Epithelial cell of esophagus (primary cell): ENCODE measurements at regions not wholly inside any gene's neighbourhood (a gene's known extent, or its start where the extent isn't known, plus 50 kb on each side); places are given as distances from the start of the nearest gene placed in this dataset.
A peak's percentile ranks its signal among the peaks of the same experiment; 100 is the strongest.
"Not testable (repeated sequence)": the region's sequence is repeated elsewhere in the genome, so short reads cannot be mapped to it uniquely, and the experiment has no call there.

ENCODE experiments used
- DNase-seq: peaks from one replicate; pipeline ENCODE4 v3.0.0; 2010; ENCODE audit warnings: low read depth
- H3K4me3 ChIP-seq: 2 replicates; pipeline ENCODE4 v1.5.1; 2011; ENCODE audit warnings: mild to moderate bottlenecking, low read length, control low read depth
- TF ChIP-seq, protein P1 (sequence below): IDR thresholded peaks from 2 replicates; pipeline ENCODE4 v1.5.1; 2011; ENCODE audit warnings: low read depth, mild to moderate bottlenecking, low read length, control low read depth, inconsistent platforms; ENCODE audit not compliant: insufficient read depth; ENCODE audit errors: missing control alignments

- no peak for DNase-seq
- TF ChIP-seq, protein P1, sequence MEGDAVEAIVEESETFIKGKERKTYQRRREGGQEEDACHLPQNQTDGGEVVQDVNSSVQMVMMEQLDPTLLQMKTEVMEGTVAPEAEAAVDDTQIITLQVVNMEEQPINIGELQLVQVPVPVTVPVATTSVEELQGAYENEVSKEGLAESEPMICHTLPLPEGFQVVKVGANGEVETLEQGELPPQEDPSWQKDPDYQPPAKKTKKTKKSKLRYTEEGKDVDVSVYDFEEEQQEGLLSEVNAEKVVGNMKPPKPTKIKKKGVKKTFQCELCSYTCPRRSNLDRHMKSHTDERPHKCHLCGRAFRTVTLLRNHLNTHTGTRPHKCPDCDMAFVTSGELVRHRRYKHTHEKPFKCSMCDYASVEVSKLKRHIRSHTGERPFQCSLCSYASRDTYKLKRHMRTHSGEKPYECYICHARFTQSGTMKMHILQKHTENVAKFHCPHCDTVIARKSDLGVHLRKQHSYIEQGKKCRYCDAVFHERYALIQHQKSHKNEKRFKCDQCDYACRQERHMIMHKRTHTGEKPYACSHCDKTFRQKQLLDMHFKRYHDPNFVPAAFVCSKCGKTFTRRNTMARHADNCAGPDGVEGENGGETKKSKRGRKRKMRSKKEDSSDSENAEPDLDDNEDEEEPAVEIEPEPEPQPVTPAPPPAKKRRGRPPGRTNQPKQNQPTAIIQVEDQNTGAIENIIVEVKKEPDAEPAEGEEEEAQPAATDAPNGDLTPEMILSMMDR = no peak
- H3K4me3 ChIP-seq = no peak overlapping the region
Measured at GRCh38 chr3:124361566-124361965, 368.7 kb upstream of the UMPS start.

- TF ChIP-seq, protein P1 = no peak
- DNase-seq = no peak
- no peak overlapping the region for H3K4me3 ChIP-seq
Measured at GRCh38 chr3:124362455-124362854, 367.8 kb upstream of the UMPS start.

- DNase-seq = peak; percentile 74
- H3K4me3 ChIP-seq = no peak overlapping the region
- TF ChIP-seq, protein P1 = no peak
Measured at GRCh38 chr3:124363476-124363875, 366.8 kb upstream of the UMPS start.

- no peak for DNase-seq
- TF ChIP-seq, protein P1 = no peak
- no peak overlapping the region for H3K4me3 ChIP-seq
Measured at GRCh38 chr3:124364317-124365020, 365.8 kb upstream of the UMPS start.

- not testable (repeated sequence) for H3K4me3 ChIP-seq, DNase-seq
Measured at GRCh38 chr3:124366655-124367054, 363.6 kb upstream of the UMPS start.

DNA sequence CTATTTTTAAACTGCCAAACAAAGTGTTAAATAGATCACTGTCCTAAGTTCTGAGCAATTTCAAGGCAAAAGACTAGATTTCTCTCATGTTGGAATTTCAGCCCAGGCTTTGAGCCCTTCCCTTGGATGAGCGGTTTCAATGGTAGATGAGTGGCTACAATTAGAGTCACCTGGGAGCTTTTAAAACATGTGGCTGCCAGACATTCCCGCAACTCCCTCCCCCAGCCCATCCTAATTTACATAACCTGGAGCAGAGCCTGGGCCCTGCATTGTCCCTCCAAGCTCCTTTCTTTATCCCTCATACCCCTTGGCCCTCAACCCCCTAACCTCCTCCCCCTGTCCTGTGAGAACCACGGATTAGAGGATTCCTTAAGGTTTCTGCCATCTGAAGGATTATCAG lies 357.5 kb upstream of the UMPS start:
- TF ChIP-seq, protein P1 = no peak
- DNase-seq = no peak
- H3K4me3 ChIP-seq = no peak overlapping the region

DNA sequence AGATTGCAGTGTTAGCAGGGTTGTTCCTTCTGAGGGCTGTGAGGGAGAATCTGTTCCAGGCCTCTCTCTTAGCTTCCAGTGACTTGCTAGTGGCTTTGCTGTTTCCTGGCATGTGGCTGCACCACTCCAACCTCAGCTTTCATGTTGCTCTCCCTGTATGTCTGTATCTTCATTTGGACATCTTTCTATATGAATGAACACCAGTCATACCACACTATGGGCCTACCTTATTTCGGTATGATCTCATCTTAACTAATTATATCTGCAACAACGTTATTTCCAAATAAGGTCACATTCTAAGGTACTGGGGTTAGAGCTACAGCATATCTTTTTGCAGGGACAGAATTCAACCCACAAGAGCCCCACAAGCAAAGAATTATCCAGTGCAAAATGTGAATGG lies 356.7 kb upstream of the UMPS start:
- TF ChIP-seq, protein P1 = no peak
- DNase-seq = no peak
- H3K4me3 ChIP-seq = no peak overlapping the region
